ENCODE measurements at regions not wholly inside any gene's neighbourhood (a gene's known extent, or its start where the extent isn't known, plus 50 kb on each side); places are given as distances from the start of the nearest gene placed in this dataset.

DNA sequence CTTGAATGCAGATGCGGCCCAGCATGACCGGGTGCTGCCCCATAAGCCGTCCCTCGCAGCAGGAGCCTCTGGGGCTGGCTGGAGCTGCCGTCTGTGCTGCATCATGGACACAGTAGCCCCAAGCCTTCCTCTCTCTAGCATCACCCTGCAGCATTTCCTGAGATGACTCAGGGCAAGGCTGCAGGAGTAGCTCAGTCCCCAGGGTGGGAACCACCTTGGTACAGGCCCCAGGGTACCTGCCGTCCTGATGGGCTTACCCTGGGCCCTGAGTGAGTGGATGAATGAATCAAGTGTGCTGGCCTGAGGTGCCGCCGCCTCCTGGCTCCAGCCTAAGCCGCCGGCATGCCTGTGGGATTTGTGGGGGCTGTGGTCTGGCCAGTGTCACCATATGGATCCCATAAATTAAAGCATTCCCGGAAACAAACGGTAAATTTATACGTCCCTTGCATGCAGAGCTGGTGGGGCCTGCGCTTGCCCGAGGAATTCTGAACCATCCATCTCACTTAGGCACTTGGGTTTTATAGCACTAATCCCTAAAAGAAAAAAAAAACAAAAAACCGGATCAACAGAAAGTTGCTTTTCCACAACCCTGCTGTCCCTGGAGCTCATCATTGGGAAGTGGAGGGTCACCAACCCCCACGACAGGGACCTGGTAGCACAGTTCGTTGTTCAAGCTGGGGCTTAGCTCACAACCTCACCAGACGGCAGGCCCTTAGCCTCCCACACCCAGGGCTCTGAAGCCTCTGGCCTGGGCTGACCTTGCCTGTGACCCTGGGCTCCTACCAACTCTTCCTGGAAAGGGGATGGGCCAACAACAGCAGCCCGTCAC lies 242.6 kb upstream of the CIBAR2 start:
- Mint-ChIP-seq H3K27ac (peak overlapping the region; percentile 63 to 93 (median 91)), H3K4me3 (peak overlapping the region; percentile 17 to 49 (median 19)), H3K9me3 (no peaks in the 10 kb centered on the region), H3K36me3 (ENCODE audit: low read depth) (peaks cover 5% of the 10 kb centered on the region), H3K27me3 (ENCODE audit: low read depth) (peaks cover 3% of the 10 kb centered on the region), H3K4me1 (peaks cover 71% of the 10 kb centered on the region)
- TF ChIP-seq, protein P1, sequence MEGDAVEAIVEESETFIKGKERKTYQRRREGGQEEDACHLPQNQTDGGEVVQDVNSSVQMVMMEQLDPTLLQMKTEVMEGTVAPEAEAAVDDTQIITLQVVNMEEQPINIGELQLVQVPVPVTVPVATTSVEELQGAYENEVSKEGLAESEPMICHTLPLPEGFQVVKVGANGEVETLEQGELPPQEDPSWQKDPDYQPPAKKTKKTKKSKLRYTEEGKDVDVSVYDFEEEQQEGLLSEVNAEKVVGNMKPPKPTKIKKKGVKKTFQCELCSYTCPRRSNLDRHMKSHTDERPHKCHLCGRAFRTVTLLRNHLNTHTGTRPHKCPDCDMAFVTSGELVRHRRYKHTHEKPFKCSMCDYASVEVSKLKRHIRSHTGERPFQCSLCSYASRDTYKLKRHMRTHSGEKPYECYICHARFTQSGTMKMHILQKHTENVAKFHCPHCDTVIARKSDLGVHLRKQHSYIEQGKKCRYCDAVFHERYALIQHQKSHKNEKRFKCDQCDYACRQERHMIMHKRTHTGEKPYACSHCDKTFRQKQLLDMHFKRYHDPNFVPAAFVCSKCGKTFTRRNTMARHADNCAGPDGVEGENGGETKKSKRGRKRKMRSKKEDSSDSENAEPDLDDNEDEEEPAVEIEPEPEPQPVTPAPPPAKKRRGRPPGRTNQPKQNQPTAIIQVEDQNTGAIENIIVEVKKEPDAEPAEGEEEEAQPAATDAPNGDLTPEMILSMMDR (IDR thresholded peaks at IDR 0.05; ENCODE audit: unreplicated experiment in 3 of 3): no peak

DNA sequence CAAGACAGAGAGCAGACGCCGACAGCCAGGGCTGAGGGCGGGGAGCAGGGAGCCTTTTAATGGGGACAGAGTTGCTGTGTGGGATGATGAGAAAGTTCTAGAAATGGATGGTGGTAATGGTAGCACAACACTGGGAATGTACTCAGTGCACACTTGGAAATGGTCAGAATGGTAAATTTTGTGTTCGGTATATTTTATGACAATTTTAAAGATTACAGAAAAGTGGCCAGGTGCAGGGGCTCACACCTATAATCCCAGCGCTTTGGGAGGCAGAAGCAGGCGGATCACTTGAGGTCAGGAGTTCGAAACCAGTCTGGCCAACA lies 243.2 kb upstream of the CIBAR2 start:
- Mint-ChIP-seq H3K4me1 (peaks cover 67% of the 10 kb centered on the region), H3K4me3 (peak overlapping the region; percentile 17 to 49 (median 19)), H3K9me3 (no peaks in the 10 kb centered on the region), H3K27me3 (ENCODE audit: low read depth) (peaks cover 3% of the 10 kb centered on the region), H3K27ac (peak overlapping the region; percentile 63 to 93 (median 91)), H3K36me3 (ENCODE audit: low read depth) (peaks cover 5% of the 10 kb centered on the region)
- TF ChIP-seq, protein P1 (IDR thresholded peaks at IDR 0.05; ENCODE audit: unreplicated experiment in 3 of 3): no peak

DNA sequence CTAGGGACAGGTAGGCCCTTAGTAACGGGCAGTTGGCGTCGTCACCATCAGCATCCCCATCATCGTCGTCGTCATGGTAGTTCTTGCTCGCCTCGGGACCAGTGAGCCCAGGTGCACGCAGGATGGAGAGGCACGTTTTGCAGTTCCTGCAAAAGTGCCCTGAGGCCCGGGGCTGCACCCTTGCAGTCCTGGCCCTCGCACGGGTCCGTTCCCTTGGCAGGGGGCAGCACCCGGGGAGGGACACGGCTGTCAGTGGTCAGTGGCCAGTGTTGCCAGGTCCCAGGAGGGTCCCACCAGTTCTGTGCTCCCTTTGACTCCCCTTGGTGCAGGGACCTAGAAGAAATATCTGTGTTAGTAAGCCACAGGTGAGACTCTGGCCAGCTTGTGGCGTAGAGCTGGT lies 243.9 kb upstream of the CIBAR2 start:
- no peak overlapping the region for H3K4me3 Mint-ChIP-seq
- H3K4me1 Mint-ChIP-seq: peaks cover 67% of the 10 kb centered on the region
- H3K36me3 Mint-ChIP-seq (ENCODE audit: low read depth): peaks cover 5% of the 10 kb centered on the region
- H3K27me3 Mint-ChIP-seq (ENCODE audit: low read depth): peaks cover 3% of the 10 kb centered on the region
- TF ChIP-seq, protein P1 (IDR thresholded peaks at IDR 0.05; ENCODE audit: unreplicated experiment in 3 of 3): no peak
- H3K9me3 Mint-ChIP-seq: no peaks in the 10 kb centered on the region
- H3K27ac Mint-ChIP-seq: peak overlapping the region in 2 of 3 experiments; percentile 66 to 93

DNA sequence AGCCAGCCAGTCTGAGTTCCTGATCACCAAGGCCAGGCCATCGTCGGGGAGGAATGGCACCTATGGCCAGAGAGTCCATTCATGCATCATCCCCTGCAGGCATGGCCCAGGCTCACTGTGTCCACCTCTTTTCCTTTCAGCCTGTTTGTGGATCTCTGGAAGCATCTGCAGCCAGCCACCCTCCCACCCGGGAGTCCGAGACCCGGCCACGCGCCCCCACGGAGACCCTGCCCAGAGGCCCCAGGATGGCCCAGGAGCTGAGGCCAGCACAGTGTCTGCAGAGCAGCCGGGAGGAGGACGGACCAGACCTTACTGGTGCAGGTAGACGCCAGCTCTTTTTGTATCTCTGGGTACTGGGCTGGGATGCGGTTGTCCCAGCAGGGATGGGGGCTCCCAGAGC lies 245.1 kb upstream of the CIBAR2 start:
- Mint-ChIP-seq H3K9me3 (no peaks in the 10 kb centered on the region), H3K4me3 (no peak overlapping the region), H3K27ac (peak overlapping the region in 1 of 3 experiments; percentile 49), H3K4me1 (peaks cover 64% of the 10 kb centered on the region), H3K36me3 (ENCODE audit: low read depth) (peaks cover 5% of the 10 kb centered on the region), H3K27me3 (ENCODE audit: low read depth) (peaks cover 3% of the 10 kb centered on the region)
- TF ChIP-seq, protein P1 (IDR thresholded peaks at IDR 0.05; ENCODE audit: unreplicated experiment in 3 of 3): no peak

DNA sequence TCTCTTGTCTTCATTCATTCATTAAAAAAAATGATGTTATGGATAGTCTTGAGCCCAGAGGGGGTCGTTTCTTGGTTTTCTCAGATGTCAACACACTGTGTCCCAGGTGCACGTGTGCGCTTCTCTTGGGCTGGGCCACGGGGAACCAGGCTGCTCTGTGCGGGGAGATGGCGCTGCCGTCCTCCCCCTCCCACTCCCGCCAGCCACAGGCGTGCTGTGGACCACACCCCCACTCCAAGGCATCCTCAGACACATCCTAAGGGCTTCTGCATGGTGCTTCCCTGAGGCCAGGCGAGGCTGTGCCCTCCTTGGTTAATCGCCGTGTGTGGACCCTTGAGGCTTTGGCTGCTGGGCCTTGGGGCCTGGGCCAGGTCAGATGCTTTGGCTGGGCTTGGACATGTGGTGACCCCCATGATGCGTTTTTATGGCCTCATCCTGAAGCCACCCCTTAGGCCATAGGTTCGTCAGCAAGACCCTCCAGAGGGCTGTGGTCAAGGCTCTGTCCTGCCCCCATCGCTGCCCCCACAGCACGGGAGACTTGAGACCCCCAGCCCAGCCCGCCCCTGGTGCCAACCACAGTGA lies 245.7 kb upstream of the CIBAR2 start:
- TF ChIP-seq, protein P1 (IDR thresholded peaks at IDR 0.05; ENCODE audit: unreplicated experiment in 3 of 3): no peak
- H3K4me3 Mint-ChIP-seq: no peak overlapping the region
- peak overlapping the region in 1 of 3 experiments; percentile 49 for H3K27ac Mint-ChIP-seq
- peaks cover 60% of the 10 kb centered on the region for H3K4me1 Mint-ChIP-seq
- H3K9me3 Mint-ChIP-seq: no peaks in the 10 kb centered on the region
- H3K27me3 Mint-ChIP-seq (ENCODE audit: low read depth): peaks cover 3% of the 10 kb centered on the region
- H3K36me3 Mint-ChIP-seq (ENCODE audit: low read depth): peaks cover 5% of the 10 kb centered on the region

Data from nephron (organoid).